D721Med (cell line): ENCODE measurements at regions not wholly inside any gene's neighbourhood (a gene's known extent, or its start where the extent isn't known, plus 50 kb on each side); places are given as distances from the start of the nearest gene placed in this dataset.
"Not testable (repeated sequence)": the region's sequence is repeated elsewhere in the genome, so short reads cannot be mapped to it uniquely, and the experiment has no call there.

Experiments
- DNase-seq: peaks from one replicate; pipeline ENCODE4 v3.0.0; 2011; ENCODE audit warnings: low spot score; ENCODE audit not compliant: insufficient read length
- FAIRE-seq: peaks from 2 replicates; lab custom pipeline; 2011; peaks lifted over from hg19 to GRCh38; lab: Jason Lieb, UNC
- CTCF ChIP-seq: IDR thresholded peaks from 2 replicates; pipeline ENCODE4 v1.5.1; 2012; ENCODE audit warnings: mild to moderate bottlenecking, control low read depth; ENCODE audit not compliant: insufficient read depth; ENCODE audit errors: missing control alignments

- DNase-seq (no peak), FAIRE-seq (no peak)
- TF ChIP-seq CTCF, result no peak
Measured at GRCh38 chr6:125618629-125619028, 130.8 kb upstream of the HEY2 start.

GRCh38 chr6:125623085-125623484, 126.3 kb upstream of the HEY2 start:
- no peak for DNase-seq
- no peak for FAIRE-seq
- no peak for TF ChIP-seq CTCF

GRCh38 chr6:125631165-125631564, 118.3 kb upstream of the HEY2 start:
- DNase-seq (no peak), FAIRE-seq (no peak)
- no peak for TF ChIP-seq CTCF

- not testable (repeated sequence) for FAIRE-seq, DNase-seq
Measured at GRCh38 chr6:125636011-125636410, 113.4 kb upstream of the HEY2 start.

- no peak for DNase-seq
- no peak for FAIRE-seq
- TF ChIP-seq CTCF, result no peak
Measured at GRCh38 chr6:125636671-125637070, 112.8 kb upstream of the HEY2 start.

GRCh38 chr6:125637207-125637606, 112.2 kb upstream of the HEY2 start:
- FAIRE-seq (no peak), DNase-seq (no peak)
- TF ChIP-seq CTCF, result no peak

GRCh38 chr6:125639466-125640020, 109.9 kb upstream of the HEY2 start:
- no peak for TF ChIP-seq CTCF
- FAIRE-seq (no peak), DNase-seq (no peak)

- no peak for TF ChIP-seq CTCF
- FAIRE-seq, result no peak
- no peak for DNase-seq
Measured at GRCh38 chr6:125640441-125641150, 108.8 kb upstream of the HEY2 start.

- not testable (repeated sequence) for DNase-seq
Measured at GRCh38 chr6:125643967-125644661, 105.3 kb upstream of the HEY2 start.

More at GRCh38 chr6:125643967-125644661, 105.3 kb upstream of the HEY2 start:
- not testable (repeated sequence) for FAIRE-seq
